Coronary artery (tissue), 2 donors: ENCODE measurements at regions not wholly inside any gene's neighbourhood (a gene's known extent, or its start where the extent isn't known, plus 50 kb on each side); places are given as distances from the start of the nearest gene placed in this dataset.
"Not testable (repeated sequence)": the region's sequence is repeated elsewhere in the genome, so short reads cannot be mapped to it uniquely, and the experiment has no call there.

Experiments
- DNase-seq: peaks from one replicate; pipeline ENCODE4 v3.0.0-alpha.2; 2017; ENCODE audit warnings: low spot score
- H3K27ac ChIP-seq, 2 donors: fragments of 200-600 bp; sonication (generic); one replicate each; pipeline ENCODE4 v1.5.1; 2016 to 2019
- H3K4me3 ChIP-seq: fragments of 200-600 bp; sonication (generic); 2 replicates; pipeline ENCODE4 v1.5.1; 2016; ENCODE audit warnings: mild to moderate bottlenecking, moderate library complexity
- TF ChIP-seq, protein P1 (sequence below): fragments of 200-600 bp; sonication (generic); IDR thresholded peaks from one replicate; pipeline ENCODE4 v1.5.1; 2019; ENCODE audit warnings: antibody characterized with exemption

DNA sequence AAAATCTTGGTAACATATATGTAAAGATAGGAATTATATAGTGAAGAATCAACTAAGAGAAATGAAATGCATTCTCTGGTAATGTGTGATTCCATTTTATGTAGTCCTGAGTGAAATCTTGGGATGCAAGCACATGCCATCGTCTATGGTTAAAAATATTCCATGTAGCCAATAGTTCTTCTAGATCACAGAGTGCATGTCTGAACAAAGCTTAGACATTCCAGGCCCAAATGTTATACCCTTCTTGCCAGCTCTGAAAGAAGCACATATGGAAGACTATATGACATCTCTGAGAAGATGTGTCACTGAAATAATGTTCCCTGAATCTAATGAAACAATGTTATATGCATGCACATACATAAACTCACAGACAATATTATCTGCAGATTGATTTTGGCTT lies 92.3 kb upstream of the TFPI start:
- H3K4me3 ChIP-seq, result no peak overlapping the region
- TF ChIP-seq, protein P1, sequence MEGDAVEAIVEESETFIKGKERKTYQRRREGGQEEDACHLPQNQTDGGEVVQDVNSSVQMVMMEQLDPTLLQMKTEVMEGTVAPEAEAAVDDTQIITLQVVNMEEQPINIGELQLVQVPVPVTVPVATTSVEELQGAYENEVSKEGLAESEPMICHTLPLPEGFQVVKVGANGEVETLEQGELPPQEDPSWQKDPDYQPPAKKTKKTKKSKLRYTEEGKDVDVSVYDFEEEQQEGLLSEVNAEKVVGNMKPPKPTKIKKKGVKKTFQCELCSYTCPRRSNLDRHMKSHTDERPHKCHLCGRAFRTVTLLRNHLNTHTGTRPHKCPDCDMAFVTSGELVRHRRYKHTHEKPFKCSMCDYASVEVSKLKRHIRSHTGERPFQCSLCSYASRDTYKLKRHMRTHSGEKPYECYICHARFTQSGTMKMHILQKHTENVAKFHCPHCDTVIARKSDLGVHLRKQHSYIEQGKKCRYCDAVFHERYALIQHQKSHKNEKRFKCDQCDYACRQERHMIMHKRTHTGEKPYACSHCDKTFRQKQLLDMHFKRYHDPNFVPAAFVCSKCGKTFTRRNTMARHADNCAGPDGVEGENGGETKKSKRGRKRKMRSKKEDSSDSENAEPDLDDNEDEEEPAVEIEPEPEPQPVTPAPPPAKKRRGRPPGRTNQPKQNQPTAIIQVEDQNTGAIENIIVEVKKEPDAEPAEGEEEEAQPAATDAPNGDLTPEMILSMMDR, result no peak

DNA sequence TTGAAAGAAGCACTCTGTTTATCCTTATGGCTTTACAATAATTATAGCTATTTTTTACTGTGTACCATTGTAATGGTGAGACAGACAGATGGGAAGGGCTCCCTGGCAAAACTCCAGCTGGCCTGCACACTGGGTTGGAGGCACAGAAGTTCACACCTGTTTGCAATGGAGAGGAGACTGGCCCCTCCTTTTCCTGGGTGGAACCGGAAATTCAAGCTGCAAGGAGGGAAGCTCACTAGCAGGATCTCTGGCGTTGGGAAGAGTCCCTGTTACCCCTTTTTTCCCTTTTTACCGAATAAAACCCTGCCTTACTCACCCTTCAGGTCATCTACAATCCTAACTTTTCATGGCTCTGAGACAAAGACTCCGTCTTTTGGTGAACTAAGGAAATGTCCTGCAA lies 100.3 kb upstream of the TFPI start:
- TF ChIP-seq, protein P1, result no peak
- DNase-seq, result no peak
- no peak overlapping the region for H3K4me3 ChIP-seq
- no peak overlapping the region for H3K27ac ChIP-seq

More for the DNA sequence above, 92.3 kb upstream of the TFPI start:
- no peak overlapping the region for H3K27ac ChIP-seq
- no peak for DNase-seq

DNA sequence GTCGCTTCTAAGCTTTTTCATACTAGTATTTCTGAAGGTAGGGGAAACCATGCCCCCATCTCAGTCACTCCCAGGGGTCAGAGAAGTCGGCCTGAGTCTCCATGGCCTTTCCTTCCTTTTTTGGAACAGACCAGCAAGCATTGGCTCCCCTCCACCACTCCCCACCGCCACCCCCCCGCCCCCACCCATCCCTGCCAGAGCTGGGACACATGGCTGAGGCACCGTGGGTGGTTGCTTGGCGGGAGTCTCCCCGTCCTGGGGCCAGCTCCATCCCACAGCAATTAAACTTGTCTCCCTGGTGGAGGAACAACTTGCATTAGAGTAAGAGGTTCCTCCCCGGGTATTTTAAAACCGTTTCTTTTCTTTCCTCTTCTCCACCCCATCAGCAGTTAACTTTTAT lies 100.8 kb upstream of the TFPI start:
- Histone ChIP-seq H3K27ac (no peak overlapping the region), H3K4me3 (no peak overlapping the region)
- DNase-seq, result no peak
- TF ChIP-seq, protein P1, result no peak

DNA sequence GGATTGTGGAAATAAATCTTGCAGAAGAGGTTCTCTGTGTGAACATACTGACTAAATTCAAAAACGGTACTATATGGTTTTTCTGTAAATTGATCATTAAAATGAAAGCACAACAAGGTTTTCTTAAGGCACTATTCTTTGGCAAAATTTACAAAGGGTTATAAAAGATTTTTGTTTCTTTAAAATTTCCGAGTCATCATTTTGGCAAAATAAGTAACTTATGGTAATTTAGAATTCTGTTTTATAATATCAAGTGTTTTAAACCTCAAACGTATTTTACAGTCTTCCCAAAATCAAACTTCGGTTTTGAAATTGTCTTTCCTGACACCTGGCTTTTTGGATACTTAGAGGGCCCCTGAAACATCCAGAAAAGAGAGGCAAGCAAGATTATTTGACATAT lies 101.9 kb upstream of the TFPI start:
- H3K27ac ChIP-seq, result no peak overlapping the region
- H3K4me3 ChIP-seq, result no peak overlapping the region
- no peak for DNase-seq
- TF ChIP-seq, protein P1, result no peak

DNA sequence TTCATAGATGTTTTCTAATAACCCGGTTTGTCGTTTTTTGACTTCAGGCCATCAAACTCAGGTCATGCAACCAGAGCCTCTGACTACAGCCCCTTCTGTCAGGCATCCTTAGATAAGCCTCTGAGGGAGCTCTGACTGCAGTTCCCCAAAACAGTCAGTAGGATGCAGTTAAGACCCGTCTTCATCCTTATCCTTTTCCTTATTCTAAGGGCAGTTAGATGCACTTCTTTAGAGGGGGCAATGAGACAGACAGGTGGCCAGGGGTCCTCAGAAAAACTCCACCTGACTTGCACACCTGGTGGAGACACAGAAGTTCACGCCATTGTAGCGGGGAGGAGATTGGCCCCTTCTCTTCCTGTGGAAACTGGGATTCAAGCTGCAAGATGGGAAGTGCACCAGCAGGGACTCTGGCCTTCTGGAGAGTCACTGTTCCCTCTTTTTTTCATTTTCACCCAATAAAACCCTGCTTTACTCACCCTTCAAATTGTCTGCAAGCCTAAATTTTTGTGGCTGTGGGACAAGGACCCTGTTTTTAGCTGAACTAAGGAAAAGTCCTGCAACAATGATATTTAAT lies 104.8 kb upstream of the TFPI start:
- no peak overlapping the region for H3K4me3 ChIP-seq
- no peak overlapping the region for H3K27ac ChIP-seq
- DNase-seq, result no peak
- TF ChIP-seq, protein P1, result no peak

DNA sequence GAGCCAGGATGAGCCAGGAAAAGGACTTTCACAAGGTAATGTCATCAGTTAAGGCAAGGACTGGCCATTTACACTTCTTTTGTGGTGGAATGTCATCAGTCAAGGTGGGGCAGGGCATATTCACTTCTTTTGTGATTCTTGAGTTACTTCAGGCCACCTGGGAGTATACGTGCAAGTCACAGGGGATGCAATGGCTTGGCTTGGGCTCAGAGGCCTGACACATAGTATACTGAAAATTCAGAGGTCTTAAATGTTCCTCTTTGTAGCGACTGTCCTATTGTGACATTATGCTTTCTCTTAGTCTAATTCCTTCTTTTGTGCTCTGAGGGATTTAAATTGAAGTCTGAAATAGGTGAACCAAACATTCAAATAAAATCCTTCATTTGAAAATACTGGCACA lies 121.8 kb upstream of the TFPI start:
- DNase-seq, H3K27ac ChIP-seq: not testable (repeated sequence)

DNA sequence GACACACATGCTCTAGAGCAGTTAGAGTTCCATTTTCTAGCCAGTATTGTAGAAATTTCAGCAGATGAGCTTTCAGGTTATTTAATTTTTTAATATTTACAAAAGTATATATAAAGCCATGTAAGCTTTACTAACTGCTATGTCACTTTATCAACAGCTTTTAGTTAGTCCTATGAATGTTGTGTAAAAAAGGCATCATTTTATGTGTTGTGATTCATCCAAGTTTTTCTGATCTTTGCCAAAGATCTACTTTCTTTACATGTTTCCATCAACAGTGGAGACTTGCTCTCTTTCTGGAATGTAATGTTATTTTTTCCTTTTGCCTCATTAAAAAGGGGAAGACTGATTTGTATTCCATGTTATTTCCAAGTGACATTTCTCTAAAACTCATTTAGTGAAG lies 125.2 kb upstream of the TFPI start:
- Histone ChIP-seq H3K27ac (no peak overlapping the region), H3K4me3 (no peak overlapping the region)
- DNase-seq, result no peak
- TF ChIP-seq, protein P1, result no peak

More for the DNA sequence above, 121.8 kb upstream of the TFPI start:
- not testable (repeated sequence) for H3K4me3 ChIP-seq

DNA sequence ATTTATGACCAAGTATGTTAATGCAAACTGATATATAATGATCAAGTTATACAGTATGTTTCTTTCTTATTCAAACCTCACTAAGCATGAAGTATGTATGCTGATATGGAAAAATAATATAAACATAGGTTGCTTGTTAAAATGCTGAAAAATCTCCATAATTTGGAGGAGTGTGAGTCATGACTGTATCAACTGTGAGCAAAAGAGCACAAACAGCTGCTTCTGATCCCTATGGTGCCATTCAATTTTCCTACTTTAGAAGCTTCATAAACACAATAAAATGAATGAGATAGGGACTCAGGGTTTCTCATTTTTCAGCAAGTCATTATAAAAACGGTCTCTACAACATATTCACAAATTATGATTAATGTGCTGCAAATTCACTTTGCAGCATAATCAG lies 129.9 kb upstream of the TFPI start:
- DNase-seq, result no peak
- no peak overlapping the region for H3K27ac ChIP-seq
- TF ChIP-seq, protein P1, result no peak
- no peak overlapping the region for H3K4me3 ChIP-seq
